GM21515 (cell line): ENCODE measurements at regions not wholly inside any gene's neighbourhood (a gene's known extent, or its start where the extent isn't known, plus 50 kb on each side); places are given as distances from the start of the nearest gene placed in this dataset.
A peak's percentile ranks its signal among the peaks of the same experiment; 100 is the strongest.

Experiments used
- ATAC-seq: cut with Tn5 transposase; IDR thresholded peaks from one replicate; pipeline ENCODE4 v1.9.1; 2021; ENCODE audit not compliant: unreplicated experiment

- no peak for ATAC-seq
Observed at GRCh38 chr5:63727583-63727982, 234.7 kb downstream of the HTR1A start.

GRCh38 chr5:63726496-63726895, 235.7 kb downstream of the HTR1A start:
- peak; percentile 62 for ATAC-seq

- ATAC-seq = no peak
Observed at GRCh38 chr5:63719147-63719546, 243.1 kb downstream of the HTR1A start.

- no peak for ATAC-seq
Observed at GRCh38 chr5:63700241-63700640, 262.0 kb downstream of the HTR1A start.

- no peak for ATAC-seq
Observed at GRCh38 chr5:63697811-63698210, 264.4 kb downstream of the HTR1A start.

- no peak for ATAC-seq
Observed at GRCh38 chr5:63690546-63690945, 271.7 kb downstream of the HTR1A start.

GRCh38 chr5:63687854-63688516, 274.3 kb downstream of the HTR1A start:
- no peak for ATAC-seq

GRCh38 chr5:63686938-63687337, 275.3 kb downstream of the HTR1A start:
- no peak for ATAC-seq

GRCh38 chr5:63686181-63686580, 276.1 kb downstream of the HTR1A start:
- no peak for ATAC-seq

GRCh38 chr5:63685454-63685853, 276.8 kb downstream of the HTR1A start:
- no peak for ATAC-seq

- ATAC-seq = no peak
Observed at GRCh38 chr5:63674881-63675280, 287.4 kb downstream of the HTR1A start.

GRCh38 chr5:63655043-63655442, 307.2 kb downstream of the HTR1A start:
- no peak for ATAC-seq

- no peak for ATAC-seq
Observed at GRCh38 chr5:63650581-63650980, 311.7 kb downstream of the HTR1A start.

GRCh38 chr5:63648376-63648775, 313.9 kb downstream of the HTR1A start:
- ATAC-seq = no peak

- ATAC-seq = no peak
Observed at GRCh38 chr5:63629951-63630630, 332.2 kb downstream of the HTR1A start.

- ATAC-seq = no peak
Observed at GRCh38 chr5:63613442-63613841, 348.8 kb downstream of the HTR1A start.

GRCh38 chr5:63603996-63604395, 358.2 kb downstream of the HTR1A start:
- ATAC-seq = no peak

- ATAC-seq = no peak
Observed at GRCh38 chr5:63602971-63603370, 359.3 kb downstream of the HTR1A start.

GRCh38 chr5:63596254-63596653, 366.0 kb downstream of the HTR1A start:
- ATAC-seq = no peak

- no peak for ATAC-seq
Observed at GRCh38 chr5:63573380-63573779, 388.9 kb downstream of the HTR1A start.

GRCh38 chr5:63572740-63573139, 389.5 kb downstream of the HTR1A start:
- no peak for ATAC-seq

GRCh38 chr5:63570752-63571151, 391.5 kb downstream of the HTR1A start:
- no peak for ATAC-seq

- no peak for ATAC-seq
Observed at GRCh38 chr5:63564789-63565188, 397.5 kb downstream of the HTR1A start.
